ENCODE measurements at regions not wholly inside any gene's neighbourhood (a gene's known extent, or its start where the extent isn't known, plus 50 kb on each side); places are given as distances from the start of the nearest gene placed in this dataset.

- H3K9ac ChIP-seq (ENCODE audit: low read depth, low read length, poor library complexity, severe bottlenecking): no peak overlapping the region
- no peaks in the 10 kb centered on the region for H3F3A ChIP-seq (ENCODE audit: low read depth)
- H2AFZ ChIP-seq (ENCODE audit: low read length): no peak overlapping the region
- H3K9me3 ChIP-seq (ENCODE audit: insufficient read depth, low read depth, low read length): 0 out of 2 replicates have a peak, but pooled peaks cover 4% of the 10 kb centered on the region
- H3K4me3 ChIP-seq (ENCODE audit: low read length, poor library complexity, severe bottlenecking): no peak overlapping the region
- no peak for TF ChIP-seq EZH2phosphoT487 (IDR thresholded peaks at IDR 0.05; ENCODE audit: borderline replicate concordance)
- TF ChIP-seq, protein P1, sequence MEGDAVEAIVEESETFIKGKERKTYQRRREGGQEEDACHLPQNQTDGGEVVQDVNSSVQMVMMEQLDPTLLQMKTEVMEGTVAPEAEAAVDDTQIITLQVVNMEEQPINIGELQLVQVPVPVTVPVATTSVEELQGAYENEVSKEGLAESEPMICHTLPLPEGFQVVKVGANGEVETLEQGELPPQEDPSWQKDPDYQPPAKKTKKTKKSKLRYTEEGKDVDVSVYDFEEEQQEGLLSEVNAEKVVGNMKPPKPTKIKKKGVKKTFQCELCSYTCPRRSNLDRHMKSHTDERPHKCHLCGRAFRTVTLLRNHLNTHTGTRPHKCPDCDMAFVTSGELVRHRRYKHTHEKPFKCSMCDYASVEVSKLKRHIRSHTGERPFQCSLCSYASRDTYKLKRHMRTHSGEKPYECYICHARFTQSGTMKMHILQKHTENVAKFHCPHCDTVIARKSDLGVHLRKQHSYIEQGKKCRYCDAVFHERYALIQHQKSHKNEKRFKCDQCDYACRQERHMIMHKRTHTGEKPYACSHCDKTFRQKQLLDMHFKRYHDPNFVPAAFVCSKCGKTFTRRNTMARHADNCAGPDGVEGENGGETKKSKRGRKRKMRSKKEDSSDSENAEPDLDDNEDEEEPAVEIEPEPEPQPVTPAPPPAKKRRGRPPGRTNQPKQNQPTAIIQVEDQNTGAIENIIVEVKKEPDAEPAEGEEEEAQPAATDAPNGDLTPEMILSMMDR (conservative IDR thresholded peaks at IDR 0.05; ENCODE audit: low read length): no peak
- H3K4me2 ChIP-seq (ENCODE audit: low read depth, low read length, poor library complexity, severe bottlenecking): no peak overlapping the region
- no peaks in the 10 kb centered on the region for H3K36me3 ChIP-seq (ENCODE audit: insufficient read depth, low read length)
- H4K20me1 ChIP-seq (ENCODE audit: insufficient read depth, low read length, poor library complexity, severe bottlenecking): no peaks in the 10 kb centered on the region
- no peaks in the 10 kb centered on the region for H3K27me3 ChIP-seq (ENCODE audit: insufficient read depth, low read length, poor library complexity, severe bottlenecking)
- H3K79me2 ChIP-seq (ENCODE audit: insufficient read depth, low read length): no peaks in the 10 kb centered on the region
- H3K4me1 ChIP-seq (ENCODE audit: insufficient read depth, low read length, poor library complexity, severe bottlenecking): no peaks in the 10 kb centered on the region
- H3K9me2 ChIP-seq (replicated peaks; ENCODE audit: low read depth, low read length): no peaks in the 10 kb centered on the region
Observed at GRCh38 chr9:108671794-108672193, 184.0 kb downstream of the ACTL7B start.

DNA sequence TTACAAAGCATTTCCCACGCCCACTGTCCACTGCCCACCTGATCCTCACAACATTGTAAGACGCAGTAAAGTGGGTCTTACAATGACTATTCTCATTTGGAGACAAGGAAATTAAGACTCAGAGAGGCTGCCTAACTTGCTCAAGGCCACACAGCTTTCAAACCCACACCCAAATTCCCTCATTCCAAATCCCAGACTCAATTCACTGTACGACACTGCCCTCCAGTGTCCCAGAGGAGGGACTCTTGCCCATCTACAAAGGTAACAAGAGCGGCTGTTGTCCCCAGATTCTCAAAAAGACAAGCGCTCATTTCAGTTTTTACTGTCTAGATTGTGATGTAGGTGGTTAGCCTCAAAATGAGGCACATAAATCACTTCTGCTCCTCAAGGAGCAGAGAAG lies 184.6 kb downstream of the ACTL7B start:
- H3K4me2 ChIP-seq (ENCODE audit: low read depth, low read length, poor library complexity, severe bottlenecking): no peak overlapping the region
- no peaks in the 10 kb centered on the region for H3K36me3 ChIP-seq (ENCODE audit: insufficient read depth, low read length)
- H3K27me3 ChIP-seq (ENCODE audit: insufficient read depth, low read length, poor library complexity, severe bottlenecking): no peaks in the 10 kb centered on the region
- no peak overlapping the region for H3K9ac ChIP-seq (ENCODE audit: low read depth, low read length, poor library complexity, severe bottlenecking)
- no peak overlapping the region for H2AFZ ChIP-seq (ENCODE audit: low read length)
- H3K9me3 ChIP-seq (ENCODE audit: insufficient read depth, low read depth, low read length): 0 out of 2 replicates have a peak, but pooled peaks cover 4% of the 10 kb centered on the region
- no peaks in the 10 kb centered on the region for H3K9me2 ChIP-seq (replicated peaks; ENCODE audit: low read depth, low read length)
- TF ChIP-seq, protein P1 (conservative IDR thresholded peaks at IDR 0.05; ENCODE audit: low read length): no peak
- TF ChIP-seq EZH2phosphoT487 (IDR thresholded peaks at IDR 0.05; ENCODE audit: borderline replicate concordance): no peak
- H3F3A ChIP-seq (ENCODE audit: low read depth): no peaks in the 10 kb centered on the region
- H3K79me2 ChIP-seq (ENCODE audit: insufficient read depth, low read length): no peaks in the 10 kb centered on the region
- H4K20me1 ChIP-seq (ENCODE audit: insufficient read depth, low read length, poor library complexity, severe bottlenecking): no peaks in the 10 kb centered on the region
- no peaks in the 10 kb centered on the region for H3K4me1 ChIP-seq (ENCODE audit: insufficient read depth, low read length, poor library complexity, severe bottlenecking)
- H3K4me3 ChIP-seq (ENCODE audit: low read length, poor library complexity, severe bottlenecking): no peak overlapping the region

GRCh38 chr9:108668938-108669335 lies 186.8 kb downstream of the ACTL7B start:
- no peaks in the 10 kb centered on the region for H3K4me1 ChIP-seq (ENCODE audit: insufficient read depth, low read length, poor library complexity, severe bottlenecking)
- no peaks in the 10 kb centered on the region for H3K9me2 ChIP-seq (replicated peaks; ENCODE audit: low read depth, low read length)
- no peaks in the 10 kb centered on the region for H3K27me3 ChIP-seq (ENCODE audit: insufficient read depth, low read length, poor library complexity, severe bottlenecking)
- H3K4me2 ChIP-seq (ENCODE audit: low read depth, low read length, poor library complexity, severe bottlenecking): no peak overlapping the region
- H3K9ac ChIP-seq (ENCODE audit: low read depth, low read length, poor library complexity, severe bottlenecking): no peak overlapping the region
- no peak overlapping the region for H2AFZ ChIP-seq (ENCODE audit: low read length)
- peaks cover 9% of the 10 kb centered on the region; the same call in 1 of the 2 replicates for H3K9me3 ChIP-seq (ENCODE audit: insufficient read depth, low read depth, low read length)
- no peak overlapping the region for H3K4me3 ChIP-seq (ENCODE audit: low read length, poor library complexity, severe bottlenecking)
- H4K20me1 ChIP-seq (ENCODE audit: insufficient read depth, low read length, poor library complexity, severe bottlenecking): no peaks in the 10 kb centered on the region
- no peaks in the 10 kb centered on the region for H3F3A ChIP-seq (ENCODE audit: low read depth)
- no peak for TF ChIP-seq EZH2phosphoT487 (IDR thresholded peaks at IDR 0.05; ENCODE audit: borderline replicate concordance)
- TF ChIP-seq, protein P1 (conservative IDR thresholded peaks at IDR 0.05; ENCODE audit: low read length): no peak
- H3K79me2 ChIP-seq (ENCODE audit: insufficient read depth, low read length): no peaks in the 10 kb centered on the region
- no peaks in the 10 kb centered on the region for H3K36me3 ChIP-seq (ENCODE audit: insufficient read depth, low read length)

Data from Loucy (cell line).